Prostate gland (tissue), 2 donors: ENCODE measurements at regions not wholly inside any gene's neighbourhood (a gene's known extent, or its start where the extent isn't known, plus 50 kb on each side); places are given as distances from the start of the nearest gene placed in this dataset.

ENCODE experiments used
- CTCF ChIP-seq, 4 experiments: fragments of 200-600 bp in 2 of 4; fragments of 450-650 bp in 2 of 4; sonication (generic) in 2 of 4; IDR thresholded peaks; 1 replicate in 3 of 4; 2 replicates in 1 of 4; pipeline ENCODE4 v1.5.1; 2016 to 2019; ENCODE audit warnings: antibody characterized with exemption in 4 of 4, mild to moderate bottlenecking in 2 of 4, moderate library complexity in 2 of 4
- POLR2A ChIP-seq: fragments of 450-650 bp; IDR thresholded peaks from one replicate; pipeline ENCODE4 v1.6.1; 2016; ENCODE audit warnings: antibody characterized with exemption, mild to moderate bottlenecking
- POLR2AphosphoS5 ChIP-seq: sonication (generic); formaldehyde crosslinking; IDR thresholded peaks from one replicate; pipeline ENCODE4 v1.6.1; 2017; ENCODE audit warnings: antibody characterized with exemption

- no peak for TF ChIP-seq CTCF (IDR thresholded peaks at IDR 0.05)
- no peak for TF ChIP-seq POLR2A
- TF ChIP-seq POLR2AphosphoS5: no peak
These were observed 205.0 kb downstream of the ACTL7B start for GRCh38 chr9:108650826-108651225.
